Lung (tissue), 11 donors: ENCODE measurements at regions not wholly inside any gene's neighbourhood (a gene's known extent, or its start where the extent isn't known, plus 50 kb on each side); places are given as distances from the start of the nearest gene placed in this dataset.
"Not testable (repeated sequence)": the region's sequence is repeated elsewhere in the genome, so short reads cannot be mapped to it uniquely, and the experiment has no call there.

ENCODE experiments used
- ATAC-seq: fragments of 200-7000 bp; cut with Tn5 transposase; one replicate; pipeline ENCODE4 v1.9.1; 2020; ENCODE audit warnings: moderate number of reproducible peaks; ENCODE audit not compliant: insufficient read depth, low FRiP score
- DNase-seq, 3 donors: peaks; one replicate each; pipeline ENCODE4 v3.0.0-alpha.2; 2013 to 2017
- H3K27ac ChIP-seq, 2 donors: one replicate each; pipeline ENCODE4 v1.5.1; 2013; ENCODE audit warnings: mild to moderate bottlenecking in 2 of 2, moderate library complexity in 2 of 2, control low read depth in 1 of 2, inconsistent platforms in 1 of 2, low read depth in 1 of 2, low read length in 1 of 2
- H3K27me3 ChIP-seq, 3 donors: one replicate each; pipeline ENCODE4 v1.5.1; 2013; ENCODE audit warnings: low read length in 2 of 3; ENCODE audit not compliant: control insufficient read depth in 3 of 3, insufficient read depth in 3 of 3
- H3K36me3 ChIP-seq, 4 donors: one replicate each; pipeline ENCODE4 v1.5.1; 2013; ENCODE audit warnings: low read length in 4 of 4, mild to moderate bottlenecking in 1 of 4, moderate library complexity in 1 of 4; ENCODE audit not compliant: control insufficient read depth in 4 of 4, insufficient read depth in 4 of 4
- H3K4me1 ChIP-seq, 5 donors: one replicate each; pipeline ENCODE4 v1.5.1; 2013; ENCODE audit warnings: low read length in 5 of 5, mild to moderate bottlenecking in 2 of 5, moderate library complexity in 1 of 5; ENCODE audit not compliant: control insufficient read depth in 5 of 5, insufficient read depth in 5 of 5
- H3K4me3 ChIP-seq: one replicate; pipeline ENCODE4 v1.5.1; 2013; ENCODE audit warnings: mild to moderate bottlenecking, control low read depth, moderate library complexity
- H3K9ac ChIP-seq, 2 donors: one replicate each; pipeline ENCODE4 v1.5.1; 2013; ENCODE audit warnings: low read length in 2 of 2, control low read depth in 1 of 2; ENCODE audit not compliant: insufficient read depth in 1 of 2
- H3K9me3 ChIP-seq, 4 donors: one replicate each; pipeline ENCODE4 v1.5.1; 2013; ENCODE audit warnings: low read length in 3 of 4, mild to moderate bottlenecking in 1 of 4, moderate library complexity in 1 of 4; ENCODE audit not compliant: control insufficient read depth in 4 of 4, insufficient read depth in 3 of 4
- CTCF ChIP-seq: IDR thresholded peaks from 2 replicates; pipeline ENCODE4 v1.5.1; 2012; ENCODE audit warnings: mild to moderate bottlenecking; ENCODE audit errors: control extremely low read depth, extremely low read depth
- WGBS, 2 donors: extraction: QIAGEN DNeasy Blood & Tissue Kit; methylation state at CpG; one replicate each; pipeline ENCODE4 v1.1.7; 2013; 5-methylcytosine and 5-hydroxymethylcytosine counted together
- donor health status: control.
- donor health status: control.
- donor health status: Bipolar disorder and iron deficiency.
- donor health status: healthy.
- donor health status: DM: yes; HTN: yes; CAD: no.

DNA sequence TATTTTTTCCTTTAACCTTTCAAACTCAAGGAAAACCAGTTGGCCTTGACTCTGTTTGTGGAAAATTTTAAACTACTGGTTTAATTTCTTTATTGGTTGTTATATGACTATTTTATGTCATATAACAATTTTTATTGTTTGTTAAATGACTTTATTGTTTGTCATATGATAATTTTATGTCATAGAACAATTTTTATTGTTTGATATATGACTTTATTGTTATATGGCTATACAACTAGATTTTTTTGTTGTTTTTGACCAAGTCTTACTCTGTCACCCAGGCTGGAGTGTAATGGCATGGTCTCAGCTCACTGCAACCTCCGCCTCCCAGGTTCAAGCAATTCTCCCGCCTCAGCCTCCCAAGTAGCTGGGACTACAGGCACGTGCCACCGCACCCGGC, 61.1 kb upstream of the TRIM77 start:
- ATAC-seq, H3K36me3 ChIP-seq, H3K9ac ChIP-seq, H3K4me1 ChIP-seq, H3K27me3 ChIP-seq, DNase-seq, H3K9me3 ChIP-seq, H3K4me3 ChIP-seq, H3K27ac ChIP-seq: not testable (repeated sequence)
- WGBS, 2 donors, result 86 to 95% methylated on average over 5 of the region's 5 CpGs

DNA sequence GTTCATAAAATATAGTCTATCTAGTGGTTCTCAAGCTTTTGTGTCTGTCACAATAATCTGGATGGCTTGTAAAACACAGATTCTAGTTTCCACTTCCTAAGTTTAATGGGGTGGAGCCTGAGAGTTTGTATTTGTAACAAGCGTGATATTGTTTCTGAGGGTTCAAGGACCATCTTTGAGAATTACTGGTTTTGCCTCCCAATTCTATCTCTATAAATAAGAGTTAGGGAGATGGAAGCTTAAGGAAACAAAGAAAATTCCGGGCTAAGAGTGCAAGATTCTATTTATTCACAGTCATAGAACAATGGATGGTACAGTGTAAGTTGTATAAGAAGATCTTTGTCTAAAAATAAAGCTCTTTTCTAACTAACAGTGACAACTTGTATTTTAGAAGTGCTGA, 55.4 kb upstream of the TRIM77 start:
- H3K27me3 ChIP-seq, DNase-seq, H3K9ac ChIP-seq, H3K36me3 ChIP-seq, H3K9me3 ChIP-seq, H3K4me1 ChIP-seq, H3K4me3 ChIP-seq, H3K27ac ChIP-seq, ATAC-seq: not testable (repeated sequence)
- WGBS, 2 donors, result 71 to 77% methylated on average over 2 of the region's 2 CpGs

- not testable (repeated sequence) for H3K9ac ChIP-seq, ATAC-seq, H3K9me3 ChIP-seq, H3K27ac ChIP-seq, H3K4me3 ChIP-seq, DNase-seq, H3K36me3 ChIP-seq, H3K4me1 ChIP-seq, H3K27me3 ChIP-seq
Observed at GRCh38 chr11:89658767-89659166, 51.3 kb upstream of the TRIM77 start.

DNA sequence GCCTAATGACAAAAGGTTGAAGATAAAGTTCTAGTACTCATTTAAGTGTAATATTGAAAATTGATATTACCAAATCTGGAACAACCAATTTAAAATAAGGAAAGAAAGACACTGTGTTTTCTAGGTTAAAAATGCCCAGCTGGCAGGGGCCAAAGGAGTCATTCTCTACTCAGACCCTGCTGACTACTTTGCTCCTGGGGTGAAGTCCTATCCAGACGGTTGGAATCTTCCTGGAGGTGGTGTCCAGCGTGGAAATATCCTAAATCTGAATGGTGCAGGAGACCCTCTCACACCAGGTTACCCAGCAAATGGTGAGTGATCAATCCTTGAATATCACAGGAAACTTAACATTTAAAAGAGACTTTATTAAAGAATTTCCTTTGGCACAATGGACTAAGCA, 50.7 kb upstream of the TRIM77 start:
- 66 to 68% methylated on average over 2 of the region's 2 CpGs for WGBS, 2 donors
- not testable (repeated sequence) for ATAC-seq, DNase-seq, H3K4me1 ChIP-seq, H3K9me3 ChIP-seq, H3K4me3 ChIP-seq, H3K27ac ChIP-seq, H3K36me3 ChIP-seq, H3K27me3 ChIP-seq, H3K9ac ChIP-seq

DNA sequence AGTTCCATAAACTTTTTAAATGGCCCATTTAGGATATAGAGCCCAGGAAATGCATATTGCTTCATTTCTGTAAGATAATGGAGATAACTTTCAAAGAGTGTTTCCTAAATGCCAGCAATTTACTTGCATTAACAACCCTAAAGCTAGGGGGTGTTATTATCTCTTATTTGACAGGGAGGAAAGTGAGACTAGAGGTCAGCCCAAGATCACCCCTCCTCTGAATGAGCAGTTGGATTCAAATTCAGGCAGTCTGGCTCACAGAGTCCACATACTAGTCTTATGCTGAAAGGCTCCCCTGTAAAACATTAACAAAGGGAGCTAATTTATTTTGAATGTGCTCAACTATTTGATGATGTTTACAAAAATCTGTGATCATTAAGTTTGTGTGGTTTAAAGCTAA, 49.9 kb upstream of the TRIM77 start:
- TF ChIP-seq CTCF, result no peak
- DNase-seq (no peak), ATAC-seq (no peak)
- H3K9ac ChIP-seq, result no peak overlapping the region
- H3K4me3 ChIP-seq, result no peak overlapping the region
- no peak overlapping the region for H3K27ac ChIP-seq
- no peaks in the 10 kb centered on the region for H3K36me3 ChIP-seq
- H3K4me1 ChIP-seq, result no peaks in the 10 kb centered on the region
- no peaks in the 10 kb centered on the region for H3K27me3 ChIP-seq
- no peaks in the 10 kb centered on the region for H3K9me3 ChIP-seq
